ENCODE measurements at regions not wholly inside any gene's neighbourhood (a gene's known extent, or its start where the extent isn't known, plus 50 kb on each side); places are given as distances from the start of the nearest gene placed in this dataset.

DNA sequence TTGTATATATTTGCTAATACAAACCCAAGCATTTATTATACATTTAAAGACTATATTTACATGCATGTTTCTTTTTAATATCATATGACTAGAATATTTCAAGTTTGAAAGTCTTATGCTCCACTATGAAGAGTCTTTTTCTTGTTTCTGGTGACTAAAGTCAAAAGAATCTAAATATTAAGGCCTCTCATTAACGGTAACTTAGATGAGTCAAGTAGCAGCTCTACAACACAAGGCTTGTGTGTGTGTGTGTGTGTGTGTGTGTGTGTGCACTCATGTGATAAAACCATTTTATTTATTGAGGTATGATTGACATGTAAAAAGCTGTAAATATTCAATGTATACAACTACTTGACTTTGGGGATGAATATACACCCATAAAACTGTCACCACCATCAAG, 275.6 kb downstream of the TFAP2B start:
- BruUV-seq (replicated peaks), result no TSS peak

GRCh38 chr6:51098246-51098645, 279.6 kb downstream of the TFAP2B start:
- H3K9me3 ChIP-seq (ENCODE audit: insufficient read depth, low read depth), result no peaks in the 10 kb centered on the region
- no peaks in the 10 kb centered on the region for H3K27me3 ChIP-seq (ENCODE audit: insufficient read depth, low read depth)
- H2AFZ ChIP-seq, result no peak overlapping the region
- intact Hi-C loops (cut with micrococcal nuclease; ENCODE audit: unreplicated experiment), result no loop called here
- H3K4me2 ChIP-seq, result no peak overlapping the region
- no peak for TF ChIP-seq EZH2 (IDR thresholded peaks at IDR 0.05; ENCODE audit: low read depth)
- TF ChIP-seq CTCF (conservative IDR thresholded peaks at IDR 0.05), result no peak
- H3K4me1 ChIP-seq (replicated peaks; ENCODE audit: insufficient read depth), result no peaks in the 10 kb centered on the region
- BruUV-seq (replicated peaks), result no TSS peak
- ChIA-PET CTCF (no interaction called here), POLR2A (ENCODE audit: unreplicated experiment) (interaction anchor here (0.6 kb wide), 1 partner anchor 133 kb away, joined by 5 read pairs; no protein-coding TSS in a partner anchor)
- no peak overlapping the region for H3K4me3 ChIP-seq
- H3K79me2 ChIP-seq (ENCODE audit: low read depth), result no peaks in the 10 kb centered on the region
- H3K27ac ChIP-seq, result no peak overlapping the region
- H3F3A ChIP-seq (ENCODE audit: insufficient read depth, low read depth), result no peaks in the 10 kb centered on the region
- no peaks in the 10 kb centered on the region for H3K36me3 ChIP-seq (ENCODE audit: low read depth)
- no peaks in the 10 kb centered on the region for H3K9me2 ChIP-seq (ENCODE audit: insufficient read depth)
- DNase-seq, result no peak
- H4K20me1 ChIP-seq (ENCODE audit: insufficient read depth), result no peaks in the 10 kb centered on the region

More for the DNA sequence above, 275.6 kb downstream of the TFAP2B start:
- Histone ChIP-seq H3K4me2 (no peak overlapping the region), H3K27me3 (ENCODE audit: insufficient read depth, low read depth) (no peaks in the 10 kb centered on the region), H4K20me1 (ENCODE audit: insufficient read depth) (no peaks in the 10 kb centered on the region), H3K9me2 (ENCODE audit: insufficient read depth) (no peaks in the 10 kb centered on the region), H3F3A (ENCODE audit: insufficient read depth, low read depth) (no peaks in the 10 kb centered on the region), H3K4me1 (replicated peaks; ENCODE audit: insufficient read depth) (no peaks in the 10 kb centered on the region), H3K4me3 (no peak overlapping the region), H2AFZ (no peak overlapping the region), H3K79me2 (ENCODE audit: low read depth) (no peaks in the 10 kb centered on the region), H3K36me3 (ENCODE audit: low read depth) (no peaks in the 10 kb centered on the region), H3K27ac (no peak overlapping the region), H3K9me3 (ENCODE audit: insufficient read depth, low read depth) (no peaks in the 10 kb centered on the region)
- CTCF ChIA-PET, result no interaction called here
- POLR2A ChIA-PET (ENCODE audit: unreplicated experiment), result no interaction called here
- intact Hi-C loops (cut with micrococcal nuclease; ENCODE audit: unreplicated experiment), result no loop called here
- TF ChIP-seq EZH2 (IDR thresholded peaks at IDR 0.05; ENCODE audit: low read depth) (no peak), CTCF (conservative IDR thresholded peaks at IDR 0.05) (no peak)
- no peak for DNase-seq

- ChIA-PET CTCF (no interaction called here), POLR2A (ENCODE audit: unreplicated experiment) (no interaction called here)
- Histone ChIP-seq H3K27ac (no peak overlapping the region), H3K36me3 (ENCODE audit: low read depth) (no peaks in the 10 kb centered on the region), H3F3A (ENCODE audit: insufficient read depth, low read depth) (no peaks in the 10 kb centered on the region), H3K9me3 (ENCODE audit: insufficient read depth, low read depth) (no peaks in the 10 kb centered on the region), H3K9me2 (ENCODE audit: insufficient read depth) (no peaks in the 10 kb centered on the region), H4K20me1 (ENCODE audit: insufficient read depth) (no peaks in the 10 kb centered on the region), H3K4me2 (no peak overlapping the region), H3K79me2 (ENCODE audit: low read depth) (no peaks in the 10 kb centered on the region), H3K27me3 (ENCODE audit: insufficient read depth, low read depth) (no peaks in the 10 kb centered on the region), H2AFZ (no peak overlapping the region), H3K4me3 (no peak overlapping the region), H3K4me1 (replicated peaks; ENCODE audit: insufficient read depth) (no peaks in the 10 kb centered on the region)
- no peak for DNase-seq
- BruUV-seq (replicated peaks), result no TSS peak
- TF ChIP-seq CTCF (conservative IDR thresholded peaks at IDR 0.05) (no peak), EZH2 (IDR thresholded peaks at IDR 0.05; ENCODE audit: low read depth) (no peak)
- intact Hi-C loops (cut with micrococcal nuclease; ENCODE audit: unreplicated experiment), result no loop called here
Measured at GRCh38 chr6:51098791-51099190, 280.1 kb downstream of the TFAP2B start.
